ENCODE measurements at regions not wholly inside any gene's neighbourhood (a gene's known extent, or its start where the extent isn't known, plus 50 kb on each side); places are given as distances from the start of the nearest gene placed in this dataset.
"Not testable (repeated sequence)": the region's sequence is repeated elsewhere in the genome, so short reads cannot be mapped to it uniquely, and the experiment has no call there.

- DNase-seq: no peak
These were observed 183.9 kb downstream of the FAM43A start for GRCh38 chr3:194869482-194870169.

GRCh38 chr3:194870394-194871110 is 184.9 kb downstream of the FAM43A start:
- DNase-seq: no peak

- no peak for DNase-seq
These were observed 185.6 kb downstream of the FAM43A start for GRCh38 chr3:194871143-194871863.

GRCh38 chr3:194871864-194872668 is 186.4 kb downstream of the FAM43A start:
- no peak for DNase-seq

GRCh38 chr3:194872669-194872977 is 186.9 kb downstream of the FAM43A start:
- DNase-seq: no peak

- DNase-seq: not testable (repeated sequence)
These were observed 187.8 kb downstream of the FAM43A start for GRCh38 chr3:194873474-194873873.

GRCh38 chr3:194874206-194874605 is 188.5 kb downstream of the FAM43A start:
- DNase-seq: no peak

GRCh38 chr3:194874783-194875182 is 189.1 kb downstream of the FAM43A start:
- no peak for DNase-seq

GRCh38 chr3:194875581-194876402 is 190.1 kb downstream of the FAM43A start:
- DNase-seq: no peak

- DNase-seq: no peak
These were observed 190.9 kb downstream of the FAM43A start for GRCh38 chr3:194876403-194877095.

- no peak for DNase-seq
These were observed 191.8 kb downstream of the FAM43A start for GRCh38 chr3:194877291-194878119.

GRCh38 chr3:194879126-194879877 is 193.6 kb downstream of the FAM43A start:
- no peak for DNase-seq

- DNase-seq: no peak
These were observed 194.6 kb downstream of the FAM43A start for GRCh38 chr3:194879991-194880939.

GRCh38 chr3:194880940-194881925 is 195.6 kb downstream of the FAM43A start:
- DNase-seq: no peak

GRCh38 chr3:194884649-194885315 is 199.1 kb downstream of the FAM43A start:
- DNase-seq: no peak

- no peak for DNase-seq
These were observed 200.1 kb downstream of the FAM43A start for GRCh38 chr3:194885766-194886165.

GRCh38 chr3:194886836-194887235 is 201.2 kb downstream of the FAM43A start:
- no peak for DNase-seq

Measured in stimulated activated CD4-positive, alpha-beta T cell treated with anti-CD3 and anti-CD28 coated beads, Interleukin-4, amount 100 ng/mL, for 1 hour (primary cell).